Esophagus muscularis mucosa (tissue), 4 donors: ENCODE measurements at regions not wholly inside any gene's neighbourhood (a gene's known extent, or its start where the extent isn't known, plus 50 kb on each side); places are given as distances from the start of the nearest gene placed in this dataset.
"Not testable (repeated sequence)": the region's sequence is repeated elsewhere in the genome, so short reads cannot be mapped to it uniquely, and the experiment has no call there.

ENCODE experiments used
- DNase-seq: peaks from one replicate; pipeline ENCODE4 v3.0.0-alpha.2; 2017; ENCODE audit errors: extremely low spot score
- H3K27ac ChIP-seq, 4 donors: fragments of 200-600 bp; sonication (generic); replicated peaks in 1 of 4; 1 replicate in 3 of 4; 2 replicates in 1 of 4; pipeline ENCODE4 v1.5.1; 2016 to 2019; ENCODE audit warnings: mild to moderate bottlenecking in 1 of 4
- H3K27me3 ChIP-seq, 4 donors: fragments of 200-600 bp; sonication (generic); one replicate each; pipeline versions ENCODE4 v1.5.1 to v1.6.0; 2016 to 2019
- H3K36me3 ChIP-seq, 4 donors: fragments of 200-600 bp; sonication (generic); one replicate each; pipeline ENCODE4 v1.5.1; 2016 to 2019
- H3K4me1 ChIP-seq, 4 donors: fragments of 200-600 bp; sonication (generic); one replicate each; pipeline ENCODE4 v1.5.1; 2016 to 2019
- H3K4me3 ChIP-seq, 4 donors: fragments of 200-600 bp; sonication (generic); 1 replicate in 2 of 4; 2 replicates in 2 of 4; pipeline ENCODE4 v1.5.1; 2016 to 2019; ENCODE audit warnings: mild to moderate bottlenecking in 4 of 4, moderate library complexity in 1 of 4
- H3K9me3 ChIP-seq, 4 donors: fragments of 200-600 bp; sonication (generic); 1 replicate in 3 of 4; 2 replicates in 1 of 4; pipeline ENCODE4 v1.5.1; 2016 to 2019
- EP300 ChIP-seq: sonication (generic); formaldehyde crosslinking; IDR thresholded peaks from one replicate; pipeline ENCODE4 v1.6.1; 2017; ENCODE audit warnings: antibody characterized with exemption
- POLR2A ChIP-seq: fragments of 450-650 bp; IDR thresholded peaks from one replicate; pipeline ENCODE4 v1.6.1; 2017; ENCODE audit warnings: antibody characterized with exemption, moderate library complexity, mild to moderate bottlenecking, low read depth
- POLR2AphosphoS5 ChIP-seq, 2 donors: sonication (generic); formaldehyde crosslinking; IDR thresholded peaks; one replicate each; pipeline ENCODE4 v1.6.1; 2017; ENCODE audit warnings: antibody characterized with exemption in 2 of 2
- WGBS: methylation state at CpG from one replicate; pipeline ENCODE4 v1.1.5; 2018; 5-methylcytosine and 5-hydroxymethylcytosine counted together
- intact Hi-C: fragments of 100-400 bp; cut with DNase I; formaldehyde crosslinking; loops from one replicate; pipeline ENCODE4 v1.15.1; 2023
- TF ChIP-seq, protein P1 (sequence below), 3 experiments: fragments of 200-600 bp in 2 of 3; fragments of 450-650 bp in 1 of 3; sonication (generic) in 2 of 3; IDR thresholded peaks; one replicate each; pipeline ENCODE4 v1.5.1; 2017 to 2019; ENCODE audit warnings: antibody characterized with exemption in 3 of 3, mild to moderate bottlenecking in 2 of 3, moderate library complexity in 1 of 3

GRCh38 chr10:25747084-25747483, 186.9 kb upstream of the MYO3A start:
- Histone ChIP-seq H3K27me3 (no peaks in the 10 kb centered on the region), H3K27ac (no peak overlapping the region), H3K4me3 (no peak overlapping the region), H3K9me3 (no peaks in the 10 kb centered on the region), H3K36me3 (no peaks in the 10 kb centered on the region), H3K4me1 (no peaks in the 10 kb centered on the region)
- TF ChIP-seq POLR2A (no peak), EP300 (no peak)
- TF ChIP-seq, protein P1, sequence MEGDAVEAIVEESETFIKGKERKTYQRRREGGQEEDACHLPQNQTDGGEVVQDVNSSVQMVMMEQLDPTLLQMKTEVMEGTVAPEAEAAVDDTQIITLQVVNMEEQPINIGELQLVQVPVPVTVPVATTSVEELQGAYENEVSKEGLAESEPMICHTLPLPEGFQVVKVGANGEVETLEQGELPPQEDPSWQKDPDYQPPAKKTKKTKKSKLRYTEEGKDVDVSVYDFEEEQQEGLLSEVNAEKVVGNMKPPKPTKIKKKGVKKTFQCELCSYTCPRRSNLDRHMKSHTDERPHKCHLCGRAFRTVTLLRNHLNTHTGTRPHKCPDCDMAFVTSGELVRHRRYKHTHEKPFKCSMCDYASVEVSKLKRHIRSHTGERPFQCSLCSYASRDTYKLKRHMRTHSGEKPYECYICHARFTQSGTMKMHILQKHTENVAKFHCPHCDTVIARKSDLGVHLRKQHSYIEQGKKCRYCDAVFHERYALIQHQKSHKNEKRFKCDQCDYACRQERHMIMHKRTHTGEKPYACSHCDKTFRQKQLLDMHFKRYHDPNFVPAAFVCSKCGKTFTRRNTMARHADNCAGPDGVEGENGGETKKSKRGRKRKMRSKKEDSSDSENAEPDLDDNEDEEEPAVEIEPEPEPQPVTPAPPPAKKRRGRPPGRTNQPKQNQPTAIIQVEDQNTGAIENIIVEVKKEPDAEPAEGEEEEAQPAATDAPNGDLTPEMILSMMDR (IDR thresholded peaks at IDR 0.05): no peak
- intact Hi-C loops: no loop called here
- WGBS: 45% methylated on average over 2 of the region's 2 CpGs
- DNase-seq: no peak

GRCh38 chr10:25748509-25748908, 185.5 kb upstream of the MYO3A start:
- Histone ChIP-seq H3K4me3 (no peak overlapping the region), H3K9me3 (no peaks in the 10 kb centered on the region), H3K4me1 (no peaks in the 10 kb centered on the region), H3K27ac (no peak overlapping the region), H3K27me3 (no peaks in the 10 kb centered on the region), H3K36me3 (no peaks in the 10 kb centered on the region)
- TF ChIP-seq EP300: no peak
- no peak for TF ChIP-seq POLR2A
- TF ChIP-seq, protein P1 (IDR thresholded peaks at IDR 0.05): no peak
- TF ChIP-seq POLR2AphosphoS5 (IDR thresholded peaks at IDR 0.05): no peak
- intact Hi-C loops: no loop called here
- 85% methylated on average over 4 of the region's 4 CpGs for WGBS
- no peak for DNase-seq

- no peak for DNase-seq
- Histone ChIP-seq H3K27me3 (no peaks in the 10 kb centered on the region), H3K4me1 (no peaks in the 10 kb centered on the region), H3K9me3 (no peaks in the 10 kb centered on the region), H3K36me3 (no peaks in the 10 kb centered on the region), H3K27ac (no peak overlapping the region), H3K4me3 (no peak overlapping the region)
- WGBS: 65% methylated on average over 2 of the region's 2 CpGs
- TF ChIP-seq, protein P1 (IDR thresholded peaks at IDR 0.05): no peak
- TF ChIP-seq EP300: no peak
- TF ChIP-seq POLR2A: no peak
- no peak for TF ChIP-seq POLR2AphosphoS5 (IDR thresholded peaks at IDR 0.05)
- intact Hi-C loops: no loop called here
Measured at GRCh38 chr10:25753776-25754175, 180.3 kb upstream of the MYO3A start.

GRCh38 chr10:25755874-25756273, 178.2 kb upstream of the MYO3A start:
- H3K4me3 ChIP-seq, DNase-seq, H3K27ac ChIP-seq, intact Hi-C loops, H3K36me3 ChIP-seq, H3K27me3 ChIP-seq, H3K9me3 ChIP-seq, H3K4me1 ChIP-seq: not testable (repeated sequence)
- WGBS: 90% methylated on average over 5 of the region's 24 CpGs

DNA sequence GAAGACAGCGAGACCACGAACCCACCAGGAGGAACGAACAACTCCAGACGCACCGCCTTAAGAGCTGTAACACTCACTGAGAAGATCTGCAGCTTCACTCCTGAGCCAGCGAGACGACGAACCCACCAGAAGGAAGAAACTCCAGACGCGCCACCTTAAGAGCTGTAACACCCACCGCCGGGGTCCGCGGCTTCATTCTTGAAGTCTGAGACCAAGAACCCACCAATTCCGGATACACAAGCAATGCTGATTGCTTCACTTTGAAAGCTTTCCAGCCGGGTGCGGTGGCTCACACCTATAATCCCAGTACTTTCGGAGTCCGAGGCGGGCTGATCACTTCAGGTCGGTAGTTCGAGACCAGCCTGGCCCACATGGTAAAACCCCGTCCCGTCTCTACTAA, 177.2 kb upstream of the MYO3A start:
- H3K9me3 ChIP-seq: no peaks in the 10 kb centered on the region
- H3K4me1 ChIP-seq: no peaks in the 10 kb centered on the region
- no peak for TF ChIP-seq EP300
- TF ChIP-seq POLR2A: no peak
- TF ChIP-seq, protein P1 (IDR thresholded peaks at IDR 0.05): no peak
- no peak for TF ChIP-seq POLR2AphosphoS5 (IDR thresholded peaks at IDR 0.05)
- H3K27me3 ChIP-seq: no peaks in the 10 kb centered on the region
- no peak overlapping the region for H3K4me3 ChIP-seq
- no peak for DNase-seq
- intact Hi-C loops: no loop called here
- H3K36me3 ChIP-seq: no peaks in the 10 kb centered on the region
- WGBS: 97% methylated on average over 20 of the region's 24 CpGs
- H3K27ac ChIP-seq: no peak overlapping the region
